PC-3 (cell line): ENCODE measurements at regions not wholly inside any gene's neighbourhood (a gene's known extent, or its start where the extent isn't known, plus 50 kb on each side); places are given as distances from the start of the nearest gene placed in this dataset.

Experiments used
- ATAC-seq: fragments of 200-7000 bp; cut with Tn5 transposase; 2 replicates; pipeline ENCODE4 v1.9.1; 2020; ENCODE audit warnings: mild to moderate bottlenecking, moderate library complexity
- BruUV-seq: library from RNA; stranded (reverse); fragments of 400-500 nt; replicated peaks from 2 replicates; lab custom pipeline; 2021; lab: Mats Ljungman, UMichigan
- CTCF ChIA-PET: fragments of 300-600 bp; sonication (Branson Sonifier 250); formaldehyde crosslinking; loops from one replicate; lab custom pipeline; 2022; ENCODE audit warnings: antibody characterized with exemption; lab: Charles Lee
- POLR2A ChIA-PET: fragments of 300-600 bp; sonication (Branson Sonifier 250); formaldehyde crosslinking; loops from one replicate; lab custom pipeline; 2022; ENCODE audit warnings: antibody characterized with exemption; ENCODE audit not compliant: unreplicated experiment; lab: Charles Lee
- DNase-seq: peaks from one replicate; pipeline ENCODE4 v3.0.0-alpha.2; 2015
- H2AFZ ChIP-seq: fragments of 300-600 bp; sonication (generic); 2 replicates; pipeline ENCODE4 v1.6.0; 2016; ENCODE audit warnings: antibody characterized with exemption, low read length
- H3F3A ChIP-seq: fragments of 300-600 bp; sonication (generic); one replicate; pipeline ENCODE4 v1.6.0; 2017; ENCODE audit warnings: antibody characterized with exemption, low read length, control low read depth, mild to moderate bottlenecking; ENCODE audit not compliant: unreplicated experiment
- H3K27ac ChIP-seq: fragments of 300-600 bp; sonication (generic); 2 replicates; pipeline ENCODE4 v1.5.1; 2016; ENCODE audit warnings: mild to moderate bottlenecking, low read length
- H3K27me3 ChIP-seq: fragments of 300-600 bp; sonication (generic); 2 replicates; pipeline ENCODE4 v1.6.1; 2016; ENCODE audit warnings: low read length, mixed read lengths
- H3K36me3 ChIP-seq: fragments of 300-600 bp; sonication (generic); 2 replicates; pipeline ENCODE4 v1.6.1; 2016; ENCODE audit warnings: low read depth, mixed run types, low read length, mixed read lengths
- H3K4me1 ChIP-seq: fragments of 300-600 bp; sonication (generic); 2 replicates; pipeline ENCODE4 v1.5.1; 2016; ENCODE audit warnings: low read length; ENCODE audit not compliant: insufficient read depth
- H3K4me2 ChIP-seq: fragments of 300-600 bp; sonication (generic); 2 replicates; pipeline ENCODE4 v1.6.0; 2016; ENCODE audit warnings: low read length
- H3K4me3 ChIP-seq: fragments of 300-600 bp; sonication (generic); 2 replicates; pipeline ENCODE4 v1.5.1; 2016; ENCODE audit warnings: mild to moderate bottlenecking, low read length, mixed read lengths
- H3K79me2 ChIP-seq: fragments of 300-600 bp; sonication (generic); 2 replicates; pipeline ENCODE4 v1.6.1; 2017; ENCODE audit warnings: low read length, mixed read lengths
- H3K9ac ChIP-seq: fragments of 300-600 bp; sonication (generic); 2 replicates; pipeline ENCODE4 v1.6.0; 2016; ENCODE audit warnings: mild to moderate bottlenecking, low read length
- H3K9me2 ChIP-seq: fragments of 300-600 bp; sonication (generic); replicated peaks from 2 replicates; pipeline ENCODE4 v1.6.1; 2016; ENCODE audit warnings: mixed run types, low read length, mixed read lengths
- H3K9me3 ChIP-seq: fragments of 300-600 bp; sonication (generic); 2 replicates; pipeline ENCODE4 v1.6.1; 2016; ENCODE audit warnings: low read length, mixed read lengths
- H4K20me1 ChIP-seq: fragments of 300-600 bp; sonication (generic); 2 replicates; pipeline ENCODE4 v1.6.1; 2016; ENCODE audit warnings: low read length, mixed read lengths
- EZH2 ChIP-seq: fragments of 300-600 bp; sonication (generic); IDR thresholded peaks from one replicate; pipeline ENCODE4 v1.6.1; 2017; ENCODE audit warnings: antibody characterized with exemption, mild to moderate bottlenecking, low read length; ENCODE audit not compliant: unreplicated experiment
- EZH2phosphoT487 ChIP-seq: fragments of 300-600 bp; sonication (generic); IDR thresholded peaks from 2 replicates; pipeline ENCODE4 v1.6.1; 2018; ENCODE audit warnings: mild to moderate bottlenecking, antibody characterized with exemption, low read length, borderline replicate concordance
- intact Hi-C: fragments of 100-400 bp; cut with micrococcal nuclease; formaldehyde crosslinking; loops from 2 replicates; pipeline ENCODE4 v1.9.0; 2023
- TF ChIP-seq, protein P1 (sequence below): fragments of 300-600 bp; sonication (generic); conservative IDR thresholded peaks from 2 replicates; pipeline ENCODE4 v1.5.1; 2017; ENCODE audit warnings: antibody characterized with exemption, low read depth, mild to moderate bottlenecking, low read length

GRCh38 chr6:167229586-167229985 lies 61.5 kb upstream of the UNC93A start:
- no peaks in the 10 kb centered on the region for H3K36me3 ChIP-seq
- H3K4me2 ChIP-seq: no peak overlapping the region
- BruUV-seq: no TSS peak
- ChIA-PET POLR2A (no interaction called here), CTCF (no interaction called here)
- TF ChIP-seq, protein P1, sequence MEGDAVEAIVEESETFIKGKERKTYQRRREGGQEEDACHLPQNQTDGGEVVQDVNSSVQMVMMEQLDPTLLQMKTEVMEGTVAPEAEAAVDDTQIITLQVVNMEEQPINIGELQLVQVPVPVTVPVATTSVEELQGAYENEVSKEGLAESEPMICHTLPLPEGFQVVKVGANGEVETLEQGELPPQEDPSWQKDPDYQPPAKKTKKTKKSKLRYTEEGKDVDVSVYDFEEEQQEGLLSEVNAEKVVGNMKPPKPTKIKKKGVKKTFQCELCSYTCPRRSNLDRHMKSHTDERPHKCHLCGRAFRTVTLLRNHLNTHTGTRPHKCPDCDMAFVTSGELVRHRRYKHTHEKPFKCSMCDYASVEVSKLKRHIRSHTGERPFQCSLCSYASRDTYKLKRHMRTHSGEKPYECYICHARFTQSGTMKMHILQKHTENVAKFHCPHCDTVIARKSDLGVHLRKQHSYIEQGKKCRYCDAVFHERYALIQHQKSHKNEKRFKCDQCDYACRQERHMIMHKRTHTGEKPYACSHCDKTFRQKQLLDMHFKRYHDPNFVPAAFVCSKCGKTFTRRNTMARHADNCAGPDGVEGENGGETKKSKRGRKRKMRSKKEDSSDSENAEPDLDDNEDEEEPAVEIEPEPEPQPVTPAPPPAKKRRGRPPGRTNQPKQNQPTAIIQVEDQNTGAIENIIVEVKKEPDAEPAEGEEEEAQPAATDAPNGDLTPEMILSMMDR: no peak
- TF ChIP-seq EZH2 (no peak), EZH2phosphoT487 (no peak)
- no peak overlapping the region for H3K27ac ChIP-seq
- no peaks in the 10 kb centered on the region for H3K4me1 ChIP-seq
- H3K9ac ChIP-seq: no peak overlapping the region
- no peaks in the 10 kb centered on the region for H3K79me2 ChIP-seq
- H4K20me1 ChIP-seq: no peaks in the 10 kb centered on the region
- no peak overlapping the region for H2AFZ ChIP-seq
- H3K9me3 ChIP-seq: no peaks in the 10 kb centered on the region
- DNase-seq (no peak), ATAC-seq (no peak)
- no peak overlapping the region for H3K4me3 ChIP-seq
- peaks cover 62% of the 10 kb centered on the region for H3K27me3 ChIP-seq
- intact Hi-C loops: no loop called here
- H3K9me2 ChIP-seq: no peaks in the 10 kb centered on the region
- H3F3A ChIP-seq: no peaks in the 10 kb centered on the region

- Histone ChIP-seq H3K79me2 (no peaks in the 10 kb centered on the region), H3K36me3 (no peaks in the 10 kb centered on the region), H3K27me3 (peaks cover 64% of the 10 kb centered on the region), H3K4me2 (no peak overlapping the region), H2AFZ (no peak overlapping the region), H3K9me2 (no peaks in the 10 kb centered on the region), H3F3A (no peaks in the 10 kb centered on the region), H3K9me3 (no peaks in the 10 kb centered on the region), H3K4me3 (no peak overlapping the region), H3K27ac (no peak overlapping the region), H4K20me1 (no peaks in the 10 kb centered on the region), H3K9ac (no peak overlapping the region), H3K4me1 (no peaks in the 10 kb centered on the region)
- intact Hi-C loops: no loop called here
- ChIA-PET CTCF (no interaction called here), POLR2A (no interaction called here)
- DNase-seq (no peak), ATAC-seq (no peak)
- no peak for TF ChIP-seq EZH2
- TF ChIP-seq, protein P1: no peak
- TF ChIP-seq EZH2phosphoT487: no peak
- BruUV-seq: no TSS peak
These were observed 60.8 kb upstream of the UNC93A start for GRCh38 chr6:167230288-167230687.

- CTCF ChIA-PET: no interaction called here
- H3F3A ChIP-seq: no peaks in the 10 kb centered on the region
- TF ChIP-seq EZH2phosphoT487 (no peak), EZH2 (no peak)
- TF ChIP-seq, protein P1: no peak
- H3K9me3 ChIP-seq: no peaks in the 10 kb centered on the region
- H3K4me1 ChIP-seq: no peaks in the 10 kb centered on the region
- H3K4me2 ChIP-seq: no peak overlapping the region
- H4K20me1 ChIP-seq: no peaks in the 10 kb centered on the region
- H3K9me2 ChIP-seq: no peaks in the 10 kb centered on the region
- POLR2A ChIA-PET: no interaction called here
- H3K9ac ChIP-seq: no peak overlapping the region
- BruUV-seq: no TSS peak
- no peak for DNase-seq
- no peak overlapping the region for H3K27ac ChIP-seq
- H3K79me2 ChIP-seq: no peaks in the 10 kb centered on the region
- ATAC-seq: no peak
- H2AFZ ChIP-seq: no peak overlapping the region
- no peak overlapping the region for H3K4me3 ChIP-seq
- intact Hi-C loops: no loop called here
- peaks cover 53% of the 10 kb centered on the region for H3K27me3 ChIP-seq
- H3K36me3 ChIP-seq: no peaks in the 10 kb centered on the region
These were observed 58.8 kb upstream of the UNC93A start for GRCh38 chr6:167232356-167232755.
